DND-41 (cell line): ENCODE measurements at regions not wholly inside any gene's neighbourhood (a gene's known extent, or its start where the extent isn't known, plus 50 kb on each side); places are given as distances from the start of the nearest gene placed in this dataset.

Experiments
- ATAC-seq: fragments of 200-7000 bp; cut with Tn5 transposase; 3 replicates; pipeline ENCODE4 v1.9.1; 2021; ENCODE audit warnings: low read depth; ENCODE audit not compliant: insufficient read depth
- DNase-seq: peaks from one replicate; pipeline ENCODE4 v3.0.0-alpha.2; 2020
- H2AFZ ChIP-seq: 2 replicates; pipeline ENCODE4 v1.6.0; 2012; ENCODE audit warnings: low read depth, low read length
- H3K27ac ChIP-seq: 2 replicates; pipeline ENCODE4 v1.5.1; 2012; ENCODE audit warnings: low read length, inconsistent platforms
- H3K27me3 ChIP-seq: fragments of 200-600 bp; sonication (generic); 2 replicates; pipeline ENCODE4 v1.6.0; 2012; ENCODE audit warnings: low read length, mild to moderate bottlenecking, inconsistent platforms; ENCODE audit not compliant: insufficient read depth, poor library complexity
- H3K36me3 ChIP-seq: 2 replicates; pipeline ENCODE4 v1.5.1; 2012; ENCODE audit warnings: low read length, inconsistent platforms; ENCODE audit not compliant: insufficient read depth
- H3K4me1 ChIP-seq: 2 replicates; pipeline ENCODE4 v1.5.1; 2012; ENCODE audit warnings: mild to moderate bottlenecking, low read length; ENCODE audit not compliant: insufficient read depth
- H3K4me2 ChIP-seq: 2 replicates; pipeline ENCODE4 v1.6.0; 2012; ENCODE audit warnings: mild to moderate bottlenecking, moderate library complexity, low read length, inconsistent platforms; ENCODE audit not compliant: insufficient read depth
- H3K4me3 ChIP-seq, 2 experiments: fragments of 200-600 bp in 1 of 2; shearing (Covaris generic) in 1 of 2; 2 replicates each; pipeline ENCODE4 v1.5.1; 2012 to 2016; ENCODE audit warnings: inconsistent platforms in 2 of 2, low read length in 2 of 2, mild to moderate bottlenecking in 2 of 2, low read depth in 1 of 2, moderate library complexity in 1 of 2
- H3K79me2 ChIP-seq: 2 replicates; pipeline ENCODE4 v1.6.0; 2012; ENCODE audit warnings: low read length, inconsistent platforms; ENCODE audit not compliant: insufficient read depth
- H3K9ac ChIP-seq: 2 replicates; pipeline ENCODE4 v1.6.0; 2012; ENCODE audit warnings: low read depth, mild to moderate bottlenecking, inconsistent platforms, low read length, moderate library complexity
- H3K9me3 ChIP-seq: 2 replicates; pipeline ENCODE4 v1.5.1; 2012; ENCODE audit warnings: low read length, moderate library complexity, mild to moderate bottlenecking, inconsistent platforms; ENCODE audit not compliant: insufficient read depth, severe bottlenecking
- H4K20me1 ChIP-seq: 2 replicates; pipeline ENCODE4 v1.6.0; 2012; ENCODE audit warnings: low read length; ENCODE audit not compliant: insufficient read depth
- CTCF ChIP-seq: IDR thresholded peaks from 2 replicates; pipeline ENCODE4 v1.5.1; 2012; ENCODE audit warnings: borderline replicate concordance, low read length, moderate library complexity, mild to moderate bottlenecking; ENCODE audit not compliant: poor library complexity, severe bottlenecking; ENCODE audit errors: extremely low read depth
- EZH2 ChIP-seq: IDR thresholded peaks from 3 replicates; pipeline ENCODE4 v1.6.1; 2012; ENCODE audit warnings: borderline replicate concordance, low read depth, mild to moderate bottlenecking, moderate library complexity, low read length, inconsistent platforms; ENCODE audit not compliant: severe bottlenecking

- Histone ChIP-seq H3K9ac (no peak overlapping the region), H3K27ac (no peak overlapping the region), H2AFZ (no peak overlapping the region), H3K27me3 (no peaks in the 10 kb centered on the region), H3K4me1 (no peaks in the 10 kb centered on the region), H3K79me2 (no peaks in the 10 kb centered on the region), H4K20me1 (no peaks in the 10 kb centered on the region), H3K36me3 (no peaks in the 10 kb centered on the region), H3K4me3 (no peak overlapping the region), H3K9me3 (no peaks in the 10 kb centered on the region), H3K4me2 (no peak overlapping the region)
- DNase-seq (no peak), ATAC-seq (no peak)
- TF ChIP-seq EZH2 (no peak), CTCF (no peak)
Measured at GRCh38 chr4:85243857-85244256, 231.1 kb upstream of the ARHGAP24 start.

GRCh38 chr4:85244638-85245037 is 230.3 kb upstream of the ARHGAP24 start:
- Histone ChIP-seq H3K9me3 (no peaks in the 10 kb centered on the region), H3K36me3 (no peaks in the 10 kb centered on the region), H3K27ac (no peak overlapping the region), H3K4me3 (no peak overlapping the region), H3K4me2 (no peak overlapping the region), H3K79me2 (no peaks in the 10 kb centered on the region), H3K9ac (no peak overlapping the region), H3K4me1 (no peaks in the 10 kb centered on the region), H2AFZ (no peak overlapping the region), H4K20me1 (no peaks in the 10 kb centered on the region), H3K27me3 (no peaks in the 10 kb centered on the region)
- ATAC-seq (no peak), DNase-seq (no peak)
- TF ChIP-seq CTCF (no peak), EZH2 (no peak)

GRCh38 chr4:85246055-85246454 is 228.9 kb upstream of the ARHGAP24 start:
- Histone ChIP-seq H3K9me3 (no peaks in the 10 kb centered on the region), H3K4me3 (no peak overlapping the region), H3K27ac (no peak overlapping the region), H3K4me2 (no peak overlapping the region), H3K9ac (no peak overlapping the region), H4K20me1 (no peaks in the 10 kb centered on the region), H3K27me3 (no peaks in the 10 kb centered on the region), H3K4me1 (no peaks in the 10 kb centered on the region), H2AFZ (no peak overlapping the region), H3K36me3 (no peaks in the 10 kb centered on the region), H3K79me2 (no peaks in the 10 kb centered on the region)
- ATAC-seq = no peak
- DNase-seq = no peak
- no peak for TF ChIP-seq CTCF
- no peak for TF ChIP-seq EZH2

GRCh38 chr4:85250852-85251251 is 224.1 kb upstream of the ARHGAP24 start:
- Histone ChIP-seq H3K9me3 (no peaks in the 10 kb centered on the region), H4K20me1 (no peaks in the 10 kb centered on the region), H3K27me3 (no peaks in the 10 kb centered on the region), H3K79me2 (no peaks in the 10 kb centered on the region), H3K27ac (no peak overlapping the region), H3K36me3 (no peaks in the 10 kb centered on the region), H3K4me1 (no peaks in the 10 kb centered on the region), H3K9ac (no peak overlapping the region), H3K4me2 (no peak overlapping the region), H2AFZ (no peak overlapping the region), H3K4me3 (no peak overlapping the region)
- no peak for DNase-seq
- TF ChIP-seq CTCF = no peak
- no peak for TF ChIP-seq EZH2
- ATAC-seq = no peak
